Neuron (in vitro differentiated cells): ENCODE measurements at regions not wholly inside any gene's neighbourhood (a gene's known extent, or its start where the extent isn't known, plus 50 kb on each side); places are given as distances from the start of the nearest gene placed in this dataset.

ENCODE experiments used
- H2AFZ ChIP-seq: one replicate; pipeline ENCODE4 v1.6.1; 2013; ENCODE audit warnings: low read depth, mild to moderate bottlenecking, inconsistent platforms, low read length, moderate library complexity
- H3K27me3 ChIP-seq: one replicate; pipeline ENCODE4 v1.6.1; 2013; ENCODE audit warnings: low read length; ENCODE audit not compliant: insufficient read depth
- H3K36me3 ChIP-seq: one replicate; pipeline ENCODE4 v1.6.1; 2013; ENCODE audit warnings: low read length; ENCODE audit not compliant: insufficient read depth
- H3K4me1 ChIP-seq: one replicate; pipeline ENCODE4 v1.6.1; 2013; ENCODE audit warnings: low read length; ENCODE audit not compliant: insufficient read depth
- H3K4me3 ChIP-seq: 2 replicates; pipeline ENCODE4 v1.5.1; 2013; ENCODE audit warnings: mild to moderate bottlenecking, low read length, moderate library complexity
- H3K9me3 ChIP-seq: one replicate; pipeline ENCODE4 v1.6.1; 2013; ENCODE audit warnings: low read length

DNA sequence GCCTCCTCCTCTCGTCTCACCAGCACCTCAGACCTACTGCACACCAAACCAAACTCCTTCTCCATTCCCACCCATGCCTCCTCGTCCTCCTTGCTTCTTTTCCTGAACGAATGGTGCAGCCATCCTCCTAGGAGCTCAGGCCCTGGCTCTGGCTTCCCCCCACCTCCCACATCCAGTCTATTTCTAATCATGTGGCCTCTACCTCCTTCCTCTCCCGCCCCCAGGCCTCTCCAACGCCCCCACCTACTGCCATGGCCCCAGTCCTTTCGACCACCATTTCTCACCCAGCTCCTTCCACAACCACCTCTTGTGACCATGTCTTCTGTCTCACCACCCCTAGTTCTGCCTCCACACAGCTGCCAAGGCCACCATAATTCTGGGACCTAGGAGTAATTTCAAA is 127.1 kb downstream of the PJA1 start:
- H3K36me3 ChIP-seq, result no peaks in the 10 kb centered on the region
- no peaks in the 10 kb centered on the region for H3K4me1 ChIP-seq
- no peak overlapping the region for H3K4me3 ChIP-seq

DNA sequence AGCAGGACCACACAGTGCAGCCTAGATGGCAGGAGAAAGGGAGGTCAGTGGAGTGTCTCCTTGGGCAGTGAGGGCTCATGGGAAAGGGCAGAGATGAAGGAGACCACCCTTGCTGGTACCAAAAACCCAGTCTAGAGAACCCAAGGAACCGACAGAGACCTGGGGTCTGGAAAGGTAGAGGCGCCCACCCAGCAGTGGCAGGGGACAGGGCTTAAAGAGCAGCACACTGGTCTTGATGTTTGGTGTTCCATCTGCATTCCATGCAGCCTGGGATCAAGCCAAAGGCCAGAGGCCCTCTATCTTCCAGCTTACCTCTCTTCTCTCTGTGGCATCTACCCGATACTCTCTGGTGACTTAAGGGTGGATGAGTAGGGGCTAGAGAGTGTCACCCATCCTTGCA is 127.5 kb downstream of the PJA1 start:
- no peak overlapping the region for H3K4me3 ChIP-seq
- no peaks in the 10 kb centered on the region for H3K27me3 ChIP-seq
- no peaks in the 10 kb centered on the region for H3K4me1 ChIP-seq
- H2AFZ ChIP-seq, result no peak overlapping the region
- no peaks in the 10 kb centered on the region for H3K36me3 ChIP-seq
- no peaks in the 10 kb centered on the region for H3K9me3 ChIP-seq

More for the DNA sequence above, 127.1 kb downstream of the PJA1 start:
- Histone ChIP-seq H3K27me3 (no peaks in the 10 kb centered on the region), H3K9me3 (no peaks in the 10 kb centered on the region), H2AFZ (no peak overlapping the region)

DNA sequence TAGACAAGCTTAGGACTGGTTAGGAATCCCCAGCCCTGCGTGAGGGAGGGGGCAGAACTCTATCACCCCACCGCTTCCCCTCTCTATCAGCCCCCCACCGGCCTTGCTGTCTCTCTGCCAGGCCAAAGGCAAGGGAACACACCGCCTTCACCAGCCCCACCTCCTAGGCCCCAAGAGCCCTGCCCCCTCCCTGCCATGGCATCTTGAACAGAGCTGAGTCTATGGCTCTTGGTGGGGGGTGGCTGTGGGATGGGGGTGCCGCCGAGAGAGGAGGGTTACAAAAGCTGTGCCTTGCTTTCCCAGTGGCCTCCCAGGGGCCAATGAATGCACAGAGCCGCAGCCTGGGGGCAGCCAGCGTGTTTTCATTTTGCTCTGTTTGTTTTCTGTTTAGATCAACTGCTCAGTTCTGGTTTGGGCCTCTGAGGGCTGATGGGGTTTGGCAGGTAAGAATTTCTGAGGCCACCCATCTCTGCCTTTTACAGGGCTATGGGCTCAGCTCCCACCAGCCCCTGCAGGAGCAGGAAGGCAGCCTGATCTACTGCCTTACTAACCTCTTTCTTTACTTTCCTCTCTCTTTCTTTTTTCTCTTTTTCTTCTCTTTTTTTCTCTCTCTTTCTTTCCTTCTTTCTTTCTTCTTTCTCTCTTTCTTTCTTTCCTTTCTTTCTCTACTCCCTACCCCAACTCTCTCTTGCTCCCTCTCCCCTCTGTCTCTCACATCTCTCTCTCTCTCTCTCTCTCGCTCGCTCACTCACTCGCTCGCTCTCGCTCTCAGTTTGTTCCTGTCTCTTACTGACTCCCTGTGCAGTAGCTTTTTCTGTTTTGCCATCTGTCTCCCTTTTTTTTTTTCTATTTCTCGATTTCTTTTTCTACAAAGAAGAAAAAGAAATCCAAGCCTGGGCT is 128.3 kb downstream of the PJA1 start:
- Histone ChIP-seq H3K27me3 (no peaks in the 10 kb centered on the region), H2AFZ (no peak overlapping the region), H3K9me3 (no peaks in the 10 kb centered on the region), H3K36me3 (no peaks in the 10 kb centered on the region), H3K4me3 (no peak overlapping the region), H3K4me1 (no peaks in the 10 kb centered on the region)

GRCh38 chrX:69034451-69034850 is 130.8 kb downstream of the PJA1 start:
- H3K36me3 ChIP-seq, result no peaks in the 10 kb centered on the region
- no peak overlapping the region for H2AFZ ChIP-seq
- H3K4me1 ChIP-seq, result peaks cover 8% of the 10 kb centered on the region
- no peaks in the 10 kb centered on the region for H3K27me3 ChIP-seq
- H3K4me3 ChIP-seq, result no peak overlapping the region
- H3K9me3 ChIP-seq, result no peaks in the 10 kb centered on the region

DNA sequence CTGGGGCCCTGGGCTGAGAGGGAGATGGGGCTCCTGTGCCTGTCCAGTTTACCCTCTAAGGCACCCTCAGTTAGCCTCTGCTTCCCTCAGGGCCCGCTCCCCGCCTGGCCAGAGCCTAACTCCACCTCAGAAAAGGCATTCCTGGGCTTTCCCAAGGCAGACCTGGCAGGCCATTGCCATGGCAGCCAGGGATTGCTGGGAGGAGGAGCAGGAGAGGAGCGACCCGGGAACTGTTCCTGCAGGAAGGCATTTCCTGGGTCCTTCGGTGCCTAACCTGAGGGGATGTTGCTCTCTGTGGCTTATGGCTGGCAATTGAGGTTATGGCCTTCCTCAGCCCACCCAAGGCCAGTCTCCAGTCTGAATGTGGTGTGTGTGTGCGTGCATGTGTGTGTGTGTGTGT is 131.3 kb downstream of the PJA1 start:
- Histone ChIP-seq H3K9me3 (no peaks in the 10 kb centered on the region), H3K36me3 (no peaks in the 10 kb centered on the region), H3K4me1 (peaks cover 10% of the 10 kb centered on the region), H3K27me3 (no peaks in the 10 kb centered on the region), H3K4me3 (no peak overlapping the region), H2AFZ (no peak overlapping the region)

GRCh38 chrX:69032601-69033000 is 132.7 kb downstream of the PJA1 start:
- Histone ChIP-seq H3K4me1 (peaks cover 10% of the 10 kb centered on the region), H3K27me3 (peaks cover 3% of the 10 kb centered on the region), H3K4me3 (no peak overlapping the region), H3K36me3 (no peaks in the 10 kb centered on the region), H3K9me3 (no peaks in the 10 kb centered on the region), H2AFZ (no peak overlapping the region)

- Histone ChIP-seq H3K4me3 (no peak overlapping the region), H3K4me1 (peaks cover 10% of the 10 kb centered on the region), H2AFZ (no peak overlapping the region), H3K36me3 (no peaks in the 10 kb centered on the region), H3K9me3 (no peaks in the 10 kb centered on the region), H3K27me3 (peaks cover 3% of the 10 kb centered on the region)
Measured at GRCh38 chrX:69031971-69032391, 133.3 kb downstream of the PJA1 start.

DNA sequence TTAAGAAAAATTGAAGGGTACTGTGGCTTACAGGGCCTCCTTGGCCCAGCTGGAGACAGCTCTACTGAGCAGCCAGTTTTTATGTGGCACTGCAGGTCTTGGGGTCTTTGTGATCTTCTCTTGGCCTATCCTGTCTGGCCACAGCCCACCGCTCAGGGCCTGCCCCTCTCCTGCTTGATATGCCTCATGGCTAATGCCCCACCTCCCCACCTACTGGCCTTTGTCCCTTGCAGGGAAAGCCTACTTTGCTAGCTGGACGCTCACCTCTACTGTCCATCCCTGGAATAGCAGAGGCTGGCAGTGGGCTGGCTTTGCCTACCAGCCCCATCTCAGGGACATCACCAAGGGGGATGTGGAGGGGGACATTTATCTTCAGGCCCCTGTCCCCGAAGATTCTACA is 134.1 kb downstream of the PJA1 start:
- no peak overlapping the region for H3K4me3 ChIP-seq

GRCh38 chrX:69029771-69030170 is 135.5 kb downstream of the PJA1 start:
- Histone ChIP-seq H2AFZ (no peak overlapping the region), H3K4me1 (peaks cover 10% of the 10 kb centered on the region), H3K4me3 (no peak overlapping the region), H3K36me3 (no peaks in the 10 kb centered on the region), H3K27me3 (peaks cover 3% of the 10 kb centered on the region), H3K9me3 (peaks cover 2% of the 10 kb centered on the region)

More for the DNA sequence above, 134.1 kb downstream of the PJA1 start:
- H3K4me1 ChIP-seq, result peaks cover 10% of the 10 kb centered on the region
- peaks cover 3% of the 10 kb centered on the region for H3K27me3 ChIP-seq
- no peaks in the 10 kb centered on the region for H3K36me3 ChIP-seq
- no peaks in the 10 kb centered on the region for H3K9me3 ChIP-seq
- no peak overlapping the region for H2AFZ ChIP-seq

- Histone ChIP-seq H3K9me3 (peaks cover 2% of the 10 kb centered on the region), H3K4me3 (no peak overlapping the region), H3K4me1 (peaks cover 10% of the 10 kb centered on the region), H3K27me3 (peaks cover 7% of the 10 kb centered on the region), H2AFZ (no peak overlapping the region), H3K36me3 (no peaks in the 10 kb centered on the region)
Measured at GRCh38 chrX:69028761-69029120, 136.5 kb downstream of the PJA1 start.

- H3K9me3 ChIP-seq, result peaks cover 2% of the 10 kb centered on the region
- peaks cover 7% of the 10 kb centered on the region for H3K27me3 ChIP-seq
- peaks cover 10% of the 10 kb centered on the region for H3K4me1 ChIP-seq
- H3K36me3 ChIP-seq, result no peaks in the 10 kb centered on the region
- H3K4me3 ChIP-seq, result no peak overlapping the region
- no peak overlapping the region for H2AFZ ChIP-seq
Measured at GRCh38 chrX:69028006-69028760, 137.1 kb downstream of the PJA1 start.

DNA sequence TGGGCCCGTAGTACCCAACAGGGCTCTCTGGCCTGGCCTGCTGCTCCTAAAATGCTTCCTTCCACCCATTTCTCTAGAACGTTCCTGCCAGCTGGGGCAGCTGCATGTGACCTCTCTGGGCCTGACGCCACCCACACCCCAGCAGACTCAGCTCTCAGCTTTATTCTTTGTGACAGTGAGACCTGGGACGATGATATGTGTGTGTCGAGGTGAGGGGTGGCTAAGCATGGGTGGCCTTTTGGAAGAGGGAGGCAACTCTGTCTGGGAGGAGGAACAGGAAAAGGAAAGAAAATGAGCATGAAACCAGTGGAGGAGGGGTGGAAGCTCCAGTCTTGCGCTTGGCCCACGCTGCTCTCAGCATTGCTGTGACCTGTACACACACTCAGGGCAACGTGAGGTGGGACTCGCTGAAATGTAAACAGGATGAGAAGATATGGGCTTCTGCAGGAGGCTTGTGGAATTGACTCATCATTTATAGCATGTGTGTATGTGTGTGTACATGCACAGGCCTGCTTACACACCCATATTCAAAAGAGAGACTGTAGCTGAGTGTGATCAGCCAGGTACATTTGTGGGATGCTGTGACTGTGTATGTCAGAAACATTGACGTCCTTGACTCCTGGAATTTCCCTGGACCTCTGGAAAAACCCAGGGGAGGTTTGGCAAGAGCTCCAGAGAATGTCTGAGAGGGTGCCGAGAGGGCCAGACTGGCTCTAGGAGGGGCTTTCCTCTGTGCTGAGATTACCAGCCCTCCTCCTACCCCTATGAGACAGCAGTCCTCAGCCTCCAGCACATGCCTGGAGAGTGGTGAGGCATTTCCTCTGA is 137.9 kb downstream of the PJA1 start:
- Histone ChIP-seq H3K9me3 (peaks cover 2% of the 10 kb centered on the region), H3K27me3 (peaks cover 7% of the 10 kb centered on the region), H2AFZ (no peak overlapping the region), H3K4me1 (peaks cover 10% of the 10 kb centered on the region), H3K4me3 (no peak overlapping the region), H3K36me3 (no peaks in the 10 kb centered on the region)
